GM19328 (cell line): ENCODE measurements at regions not wholly inside any gene's neighbourhood (a gene's known extent, or its start where the extent isn't known, plus 50 kb on each side); places are given as distances from the start of the nearest gene placed in this dataset.

ENCODE experiments used
- ATAC-seq: cut with Tn5 transposase; IDR thresholded peaks from one replicate; pipeline ENCODE4 v1.9.1; 2021; ENCODE audit warnings: mild to moderate bottlenecking, moderate library complexity; ENCODE audit not compliant: unreplicated experiment

- no peak for ATAC-seq
These were observed 50.1 kb downstream of the CEP43 start for GRCh38 chr6:167049275-167049674.

- ATAC-seq: no peak
These were observed 51.7 kb downstream of the CEP43 start for GRCh38 chr6:167050903-167051302.

GRCh38 chr6:167053895-167054530, 54.8 kb downstream of the CEP43 start:
- no peak for ATAC-seq

- ATAC-seq: no peak
These were observed 55.8 kb downstream of the CEP43 start for GRCh38 chr6:167054987-167055386.

GRCh38 chr6:167056370-167056769, 57.2 kb downstream of the CEP43 start:
- peak; percentile 97 for ATAC-seq

- no peak for ATAC-seq
These were observed 59.1 kb downstream of the CEP43 start for GRCh38 chr6:167058261-167058660.
